Heart left ventricle (tissue), 13 donors: ENCODE measurements at regions not wholly inside any gene's neighbourhood (a gene's known extent, or its start where the extent isn't known, plus 50 kb on each side); places are given as distances from the start of the nearest gene placed in this dataset.

Source experiments
- POLR2A ChIP-seq, 2 donors: fragments of 450-650 bp; IDR thresholded peaks; one replicate each; pipeline ENCODE4 v1.6.1; 2017; ENCODE audit warnings: antibody characterized with exemption in 2 of 2, mild to moderate bottlenecking in 2 of 2, moderate library complexity in 2 of 2
- TF ChIP-seq, protein P1 (sequence below), 12 donors: fragments of 200-600 bp; sonication (generic) in 4 of 12; IDR thresholded peaks; one replicate each; pipeline versions ENCODE4 v1.5.0 to v1.8.0; 2018 to 2022; ENCODE audit warnings: antibody characterized with exemption in 12 of 12, mild to moderate bottlenecking in 5 of 12
- donor health status: ischemic (EF 13 %, LVEDD 7.1; RV severe dilation, severe dysfunction).
- donor health status: DM: no; HTN: yes; CAD: no.
- donor health status: DM: no; HTN: no; CAD: no.
- donor health status: ischemic (EF 25% LVEDD 6.9; RV normal size, moderate dysfunction).
- donor health status: ischemic (EF 25% LVEDD 5.7; RV mildly dilated, moderate dysfunction).
- donor health status: ischemic (EF 35%, LVEDD 5.7; RV mildly dilated, moderate dysfunction).
- donor health status: nonischemic (EF 11% LVEDD 7.7; RV severe dilation, severe dysfunction).
- donor health status: DM: yes; HTN: yes; CAD: no.
- donor health status: PGD.
- donor health status: ischemic (EF 29% LVEDD 5.4; RV normal size, mild dysfunction).
- donor health status: nonischemic (EF 23%, LVEDD 6.1; RV moderate dilation, normal function).

- TF ChIP-seq, protein P1, sequence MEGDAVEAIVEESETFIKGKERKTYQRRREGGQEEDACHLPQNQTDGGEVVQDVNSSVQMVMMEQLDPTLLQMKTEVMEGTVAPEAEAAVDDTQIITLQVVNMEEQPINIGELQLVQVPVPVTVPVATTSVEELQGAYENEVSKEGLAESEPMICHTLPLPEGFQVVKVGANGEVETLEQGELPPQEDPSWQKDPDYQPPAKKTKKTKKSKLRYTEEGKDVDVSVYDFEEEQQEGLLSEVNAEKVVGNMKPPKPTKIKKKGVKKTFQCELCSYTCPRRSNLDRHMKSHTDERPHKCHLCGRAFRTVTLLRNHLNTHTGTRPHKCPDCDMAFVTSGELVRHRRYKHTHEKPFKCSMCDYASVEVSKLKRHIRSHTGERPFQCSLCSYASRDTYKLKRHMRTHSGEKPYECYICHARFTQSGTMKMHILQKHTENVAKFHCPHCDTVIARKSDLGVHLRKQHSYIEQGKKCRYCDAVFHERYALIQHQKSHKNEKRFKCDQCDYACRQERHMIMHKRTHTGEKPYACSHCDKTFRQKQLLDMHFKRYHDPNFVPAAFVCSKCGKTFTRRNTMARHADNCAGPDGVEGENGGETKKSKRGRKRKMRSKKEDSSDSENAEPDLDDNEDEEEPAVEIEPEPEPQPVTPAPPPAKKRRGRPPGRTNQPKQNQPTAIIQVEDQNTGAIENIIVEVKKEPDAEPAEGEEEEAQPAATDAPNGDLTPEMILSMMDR (IDR thresholded peaks at IDR 0.05): no peak
- TF ChIP-seq POLR2A (IDR thresholded peaks at IDR 0.05): no peak
Measured at GRCh38 chr13:40016953-40017660, 361.6 kb downstream of the COG6 start.
